ENCODE measurements at regions not wholly inside any gene's neighbourhood (a gene's known extent, or its start where the extent isn't known, plus 50 kb on each side); places are given as distances from the start of the nearest gene placed in this dataset.
"Not testable (repeated sequence)": the region's sequence is repeated elsewhere in the genome, so short reads cannot be mapped to it uniquely, and the experiment has no call there.

GRCh38 chr5:62230876-62231388, 75.1 kb upstream of the KIF2A start:
- not testable (repeated sequence) for TF ChIP-seq ZFP3, CSDC2 (CRISPR knock-in tag; IDR thresholded peaks at IDR 0.05)
